A549 (cell line): ENCODE measurements at regions not wholly inside any gene's neighbourhood (a gene's known extent, or its start where the extent isn't known, plus 50 kb on each side); places are given as distances from the start of the nearest gene placed in this dataset.
A peak's percentile ranks its signal among the peaks of the same experiment; 100 is the strongest.

Experiments used
- ATAC-seq, 2 experiments: fragments of 200-7000 bp in 1 of 2; fragments of >200 bp in 1 of 2; cut with Nextera tagmentation in 1 of 2; cut with Tn5 transposase in 1 of 2; 3 replicates each; pipeline versions ENCODE4 v1.8.0 to v1.9.1; 2018 to 2020; ENCODE audit warnings: mild to moderate bottlenecking in 1 of 2, moderate library complexity in 1 of 2
- CTCF ChIA-PET: fragments of 300-600 bp; sonication (Branson Sonifier 250); formaldehyde crosslinking; extraction: SDS; loops from one replicate; lab custom pipeline; 2021; ENCODE audit warnings: antibody characterized with exemption, inconsistent platforms; lab: Yijun Ruan, JAX
- POLR2A ChIA-PET: fragments of 350-600 bp; formaldehyde crosslinking; extraction: SDS; loops from one replicate; lab custom pipeline; 2021; ENCODE audit warnings: antibody characterized with exemption, inconsistent platforms; lab: Yijun Ruan, JAX
- DNase-seq, 2 experiments: peaks; one replicate each; pipeline versions ENCODE4 v3.0.0 to v3.0.0-alpha.2; 2011 to 2016; ENCODE audit warnings: low read depth in 1 of 2, low spot score in 1 of 2
- FAIRE-seq: peaks from 2 replicates; lab custom pipeline; 2011; peaks lifted over from hg19 to GRCh38; lab: Jason Lieb, UNC
- H3K27ac ChIP-seq, 2 experiments: fragments of >200 bp; sonication (Bioruptor Twin); formaldehyde crosslinking; 3 replicates each; pipeline ENCODE4 v1.5.1; 2016 to 2017
- H3K4me1 ChIP-seq: fragments of >200 bp; sonication (Bioruptor Twin); formaldehyde crosslinking; 3 replicates; pipeline ENCODE4 v1.6.1; 2016
- H3K4me2 ChIP-seq: fragments of >200 bp; sonication (Bioruptor Twin); formaldehyde crosslinking; 3 replicates; pipeline ENCODE4 v1.6.1; 2016
- H3K4me3 ChIP-seq: fragments of >200 bp; sonication (Bioruptor Twin); formaldehyde crosslinking; 3 replicates; pipeline ENCODE4 v1.5.1; 2016
- H3K9me3 ChIP-seq: fragments of >200 bp; sonication (Bioruptor Twin); formaldehyde crosslinking; 3 replicates; pipeline ENCODE4 v1.6.1; 2016
- BHLHE40 ChIP-seq: IDR thresholded peaks from 2 replicates; pipeline ENCODE4 v1.6.1; 2012; ENCODE audit warnings: low read depth, low read length, inconsistent platforms
- E2F6 ChIP-seq: IDR thresholded peaks from 2 replicates; pipeline ENCODE4 v1.6.1; 2012; ENCODE audit warnings: low read depth, borderline replicate concordance
- EHF ChIP-seq: fragments of 250-450 bp; sonication (Bioruptor Pico); IDR thresholded peaks from 2 replicates; pipeline ENCODE4 v1.5.0; 2020; ENCODE audit warnings: mild to moderate bottlenecking
- ESRRA ChIP-seq: fragments of 150-350 bp; IDR thresholded peaks from 2 replicates; pipeline ENCODE4 v1.6.1; 2014; ENCODE audit warnings: mild to moderate bottlenecking, low read length, borderline replicate concordance
- FOSB ChIP-seq: fragments of 250-450 bp; sonication (Bioruptor Pico); IDR thresholded peaks from 2 replicates; pipeline ENCODE4 v1.5.0; 2020; ENCODE audit warnings: mild to moderate bottlenecking, moderate library complexity
- HDAC2 ChIP-seq: fragments of 200-600 bp; sonication (generic); IDR thresholded peaks from 2 replicates; pipeline ENCODE4 v1.6.1; 2016
- HOXB13 ChIP-seq: fragments of 250-450 bp; sonication (Bioruptor Pico); IDR thresholded peaks from 2 replicates; pipeline ENCODE4 v1.5.0; 2020; ENCODE audit warnings: low read depth, mild to moderate bottlenecking, moderate library complexity
- JUNB ChIP-seq: fragments of >200 bp; sonication (Bioruptor Twin); formaldehyde crosslinking; IDR thresholded peaks from 2 replicates; pipeline ENCODE4 v1.6.1; 2016
- NR3C1 ChIP-seq: fragments of >200 bp; sonication (Bioruptor Twin); formaldehyde crosslinking; IDR thresholded peaks from 3 replicates; pipeline ENCODE4 v1.6.1; 2017
- PBX3 ChIP-seq: IDR thresholded peaks from 2 replicates; pipeline ENCODE4 v1.6.1; 2012
- PHF8 ChIP-seq: fragments of 200-600 bp; sonication (generic); IDR thresholded peaks from 2 replicates; pipeline ENCODE4 v1.6.1; 2016; ENCODE audit warnings: low read depth, mild to moderate bottlenecking, antibody characterized with exemption, moderate library complexity, borderline replicate concordance
- POLR2AphosphoS2 ChIP-seq: conservative IDR thresholded peaks from 2 replicates; pipeline ENCODE4 v1.6.1; 2012; ENCODE audit warnings: low read length, improper control_type of control experiment, inconsistent platforms
- RARB ChIP-seq: fragments of 250-450 bp; sonication (Bioruptor Pico); IDR thresholded peaks from 2 replicates; pipeline ENCODE4 v1.8.0; 2021; ENCODE audit warnings: mild to moderate bottlenecking, moderate library complexity
- REST ChIP-seq: fragments of 200-600 bp; sonication (generic); IDR thresholded peaks from 2 replicates; pipeline ENCODE4 v1.6.1; 2016; ENCODE audit warnings: antibody characterized with exemption, mild to moderate bottlenecking, moderate library complexity
- SREBF2 ChIP-seq: fragments of 450-650 bp; IDR thresholded peaks from 2 replicates; pipeline ENCODE4 v1.6.1; 2014; ENCODE audit warnings: mild to moderate bottlenecking, moderate library complexity
- TFCP2L1 ChIP-seq: fragments of 250-450 bp; sonication (Bioruptor Pico); IDR thresholded peaks from 2 replicates; pipeline ENCODE4 v1.5.0; 2021; ENCODE audit warnings: mild to moderate bottlenecking
- USF2 ChIP-seq: fragments of 450-650 bp; IDR thresholded peaks from 2 replicates; pipeline ENCODE4 v1.6.1; 2014; ENCODE audit warnings: antibody characterized with exemption
- WGBS: methylation state at CpG from one replicate; pipeline ENCODE4 v1.1.6; 2017; ENCODE audit errors: missing lambda C conversion rate; 5-methylcytosine and 5-hydroxymethylcytosine counted together

GRCh38 chr5:180437336-180437735 is 56.8 kb upstream of the CNOT6 start (continued):
- TF ChIP-seq SREBF2 (no peak), HOXB13 (CRISPR knock-in tag) (no peak), FOSB (CRISPR knock-in tag) (no peak), ESRRA (no peak), PHF8 (no peak), TFCP2L1 (no peak), EHF (CRISPR knock-in tag) (no peak)
- TF ChIP-seq, all 56 proteins: peak for 0

GRCh38 chr5:180438785-180439780 is 55.1 kb upstream of the CNOT6 start:
- POLR2A ChIA-PET = no interaction called here
- DNase-seq = no peak

More at GRCh38 chr5:180438785-180439780, 55.1 kb upstream of the CNOT6 start:
- FAIRE-seq (no peak), ATAC-seq (no peak)
- WGBS = 87% methylated on average over 21 of the region's 26 CpGs
- Histone ChIP-seq H3K4me2 (no peak overlapping the region), H3K27ac (peak overlapping the region; percentile 76 to 85; a peak in 4 of 6 replicates), H3K4me1 (peaks cover 23% of the 10 kb centered on the region), H3K4me3 (no peak overlapping the region), H3K9me3 (peaks cover 9% of the 10 kb centered on the region; the same call in 2 of the 3 replicates)
- CTCF ChIA-PET = interaction anchor here (0.6 to 3.4 kb wide), 7 partner anchors 32 to 146 kb away, joined by 3 to 15 read pairs (median 3); no protein-coding TSS in a partner anchor
- TF ChIP-seq NR3C1 (no peak), REST (no peak), HDAC2 (no peak), USF2 (no peak), POLR2AphosphoS2 (no peak), BHLHE40 (no peak), JUNB (no peak), RARB (CRISPR knock-in tag) (no peak), SREBF2 (no peak), PBX3 (no peak), E2F6 (no peak)
